ENCODE measurements at regions not wholly inside any gene's neighbourhood (a gene's known extent, or its start where the extent isn't known, plus 50 kb on each side); places are given as distances from the start of the nearest gene placed in this dataset.

- H3K27ac ChIP-seq (ENCODE audit: insufficient read depth, low read depth, low read length) = no peak overlapping the region
- H3K9ac ChIP-seq (replicated peaks; ENCODE audit: extremely low read depth, insufficient read depth, low read length) = no peak overlapping the region
- CTCF ChIA-PET = interaction anchor here (1.3 kb wide), 1 partner anchor 40 kb away, joined by 3 read pairs; no protein-coding TSS in a partner anchor
- no peaks in the 10 kb centered on the region for H3K9me1 ChIP-seq (replicated peaks; ENCODE audit: control insufficient read depth, extremely low read depth, insufficient read depth, low read length)
- TF ChIP-seq MAX (IDR thresholded peaks at IDR 0.05; ENCODE audit: insufficient read depth, insufficient read length) = no peak
- H3K27me3 ChIP-seq (ENCODE audit: control insufficient read depth in 2 of 2, insufficient read depth in 2 of 2, low read length in 2 of 2) = peaks cover 8 to 13% of the 10 kb centered on the region in 2 experiments
- H4K20me1 ChIP-seq (replicated peaks; ENCODE audit: control insufficient read depth, extremely low read depth, insufficient read depth, low read length) = no peaks in the 10 kb centered on the region
- no peaks in the 10 kb centered on the region for H3K79me2 ChIP-seq (ENCODE audit: control insufficient read depth, insufficient read depth, low read length)
- no peaks in the 10 kb centered on the region for H3K36me3 ChIP-seq (ENCODE audit: control insufficient read depth in 2 of 2, extremely low read depth in 1 of 2, insufficient read depth in 2 of 2, low read length in 2 of 2)
- DNase-seq (ENCODE audit: low read depth, low spot score) (no peak), FAIRE-seq (no peak)
- POLR2A ChIA-PET = no interaction called here
- BruUV-seq (replicated peaks) = no TSS peak
- H2AFZ ChIP-seq (ENCODE audit: low read depth, low read length) = no peak overlapping the region
- intact Hi-C loops (cut with micrococcal nuclease) = no loop called here
- dilution Hi-C loops (cut with MboI; ENCODE audit: extremely low pct_ligation_motif_present, low sequenced_read_pairs) = no loop called here
- peaks cover 15% of the 10 kb centered on the region for H3K4me1 ChIP-seq (ENCODE audit: control insufficient read depth, extremely low read depth, insufficient read depth, low read length)
- no peak overlapping the region for H3K4me3 ChIP-seq (replicated peaks in 1 of 3; ENCODE audit: insufficient read depth in 1 of 3, low read depth in 1 of 3, low read length in 3 of 3)
- no peak overlapping the region for H3K4me2 ChIP-seq (ENCODE audit: insufficient read depth, low read length)
- no peaks in the 10 kb centered on the region for H3K9me3 ChIP-seq (replicated peaks; ENCODE audit: control insufficient read depth, insufficient read depth, low read length)
Measured at GRCh38 chr6:44034391-44034861, 92.8 kb downstream of the MRPL14 start.

GRCh38 chr6:44030812-44031454, 96.3 kb downstream of the MRPL14 start:
- CTCF ChIA-PET = interaction anchor here (1.3 to 1.8 kb wide), 3 partner anchors 20 to 48 kb away, joined by 3 to 6 read pairs (median 5); no protein-coding TSS in a partner anchor
- no peaks in the 10 kb centered on the region for H3K9me1 ChIP-seq (replicated peaks; ENCODE audit: control insufficient read depth, extremely low read depth, insufficient read depth, low read length)
- no peak overlapping the region for H2AFZ ChIP-seq (ENCODE audit: low read depth, low read length)
- intact Hi-C loops (cut with micrococcal nuclease) = no loop called here
- H3K27me3 ChIP-seq (ENCODE audit: control insufficient read depth in 2 of 2, insufficient read depth in 2 of 2, low read length in 2 of 2) = peaks cover 12 to 13% of the 10 kb centered on the region in 2 experiments
- H3K9me3 ChIP-seq (replicated peaks; ENCODE audit: control insufficient read depth, insufficient read depth, low read length) = no peaks in the 10 kb centered on the region
- dilution Hi-C loops (cut with MboI; ENCODE audit: extremely low pct_ligation_motif_present, low sequenced_read_pairs) = no loop called here
- BruUV-seq (replicated peaks) = no TSS peak
- H3K4me3 ChIP-seq (replicated peaks in 1 of 3; ENCODE audit: insufficient read depth in 1 of 3, low read depth in 1 of 3, low read length in 3 of 3) = no peak overlapping the region
- no peak overlapping the region for H3K27ac ChIP-seq (ENCODE audit: insufficient read depth, low read depth, low read length)
- no peak overlapping the region for H3K4me2 ChIP-seq (ENCODE audit: insufficient read depth, low read length)
- FAIRE-seq (no peak), DNase-seq (ENCODE audit: low read depth, low spot score) (no peak)
- no peaks in the 10 kb centered on the region for H3K36me3 ChIP-seq (ENCODE audit: control insufficient read depth in 2 of 2, extremely low read depth in 1 of 2, insufficient read depth in 2 of 2, low read length in 2 of 2)
- POLR2A ChIA-PET = no interaction called here
- H4K20me1 ChIP-seq (replicated peaks; ENCODE audit: control insufficient read depth, extremely low read depth, insufficient read depth, low read length) = no peaks in the 10 kb centered on the region
- TF ChIP-seq POLR2A (IDR thresholded peaks at IDR 0.05; ENCODE audit: low read depth, low read length) = no peak
- no peak for TF ChIP-seq POLR2AphosphoS5 (IDR thresholded peaks at IDR 0.05; ENCODE audit: insufficient read depth, low read depth, low read length)
- no peak for TF ChIP-seq MYC (IDR thresholded peaks at IDR 0.05; ENCODE audit: low read depth, low read length)
- TF ChIP-seq CTCF (IDR thresholded peaks at IDR 0.05; ENCODE audit: extremely low read depth in 1 of 2, insufficient read depth in 1 of 2, low read depth in 1 of 2, low read length in 2 of 2) = no peak
- TF ChIP-seq FOS (IDR thresholded peaks at IDR 0.05; ENCODE audit: borderline replicate concordance, insufficient read depth, low read length) = no peak
- TF ChIP-seq GATA2 (IDR thresholded peaks at IDR 0.05; ENCODE audit: insufficient read depth, insufficient read length, low read depth, low read length) = no peak
- no peak for TF ChIP-seq MAX (IDR thresholded peaks at IDR 0.05; ENCODE audit: insufficient read depth, insufficient read length)
- TF ChIP-seq EZH2 (IDR thresholded peaks at IDR 0.05; ENCODE audit: borderline replicate concordance, low read depth, low read length, severe bottlenecking) = no peak
- no peak for TF ChIP-seq JUN (IDR thresholded peaks at IDR 0.05; ENCODE audit: borderline replicate concordance, insufficient read depth, insufficient read length, low read depth)
- peaks cover 14% of the 10 kb centered on the region for H3K4me1 ChIP-seq (ENCODE audit: control insufficient read depth, extremely low read depth, insufficient read depth, low read length)
- H3K79me2 ChIP-seq (ENCODE audit: control insufficient read depth, insufficient read depth, low read length) = no peaks in the 10 kb centered on the region
- H3K9ac ChIP-seq (replicated peaks; ENCODE audit: extremely low read depth, insufficient read depth, low read length) = no peak overlapping the region

Data from endothelial cell of umbilical vein (primary cell).